ENCODE measurements at regions not wholly inside any gene's neighbourhood (a gene's known extent, or its start where the extent isn't known, plus 50 kb on each side); places are given as distances from the start of the nearest gene placed in this dataset.

DNA sequence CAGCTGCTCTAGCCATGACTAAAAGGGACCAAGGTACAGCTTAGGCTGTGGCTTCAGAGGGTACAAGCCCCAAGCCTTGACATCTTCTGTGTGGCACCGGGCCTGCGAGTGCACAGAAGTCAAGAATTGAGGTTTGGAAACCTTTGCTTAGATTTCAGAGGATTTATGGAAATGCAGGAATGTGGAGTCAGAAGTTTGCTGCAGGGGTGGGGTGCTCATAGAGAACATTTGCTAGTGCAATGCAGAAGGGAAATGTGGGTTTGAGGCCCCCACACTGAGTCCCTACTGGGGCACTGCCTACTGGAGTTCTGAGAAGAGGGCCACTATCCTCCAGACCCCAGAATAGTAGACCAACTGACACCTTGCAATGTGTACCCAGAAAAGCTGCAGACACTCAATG, 624.9 kb upstream of the FTMT start (continued):
- no peak for TF ChIP-seq OSR2 (tag by site-specific recombination; IDR thresholded peaks at IDR 0.05)
- TF ChIP-seq, protein P1, sequence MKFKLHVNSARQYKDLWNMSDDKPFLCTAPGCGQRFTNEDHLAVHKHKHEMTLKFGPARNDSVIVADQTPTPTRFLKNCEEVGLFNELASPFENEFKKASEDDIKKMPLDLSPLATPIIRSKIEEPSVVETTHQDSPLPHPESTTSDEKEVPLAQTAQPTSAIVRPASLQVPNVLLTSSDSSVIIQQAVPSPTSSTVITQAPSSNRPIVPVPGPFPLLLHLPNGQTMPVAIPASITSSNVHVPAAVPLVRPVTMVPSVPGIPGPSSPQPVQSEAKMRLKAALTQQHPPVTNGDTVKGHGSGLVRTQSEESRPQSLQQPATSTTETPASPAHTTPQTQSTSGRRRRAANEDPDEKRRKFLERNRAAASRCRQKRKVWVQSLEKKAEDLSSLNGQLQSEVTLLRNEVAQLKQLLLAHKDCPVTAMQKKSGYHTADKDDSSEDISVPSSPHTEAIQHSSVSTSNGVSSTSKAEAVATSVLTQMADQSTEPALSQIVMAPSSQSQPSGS (tag by site-specific recombination; IDR thresholded peaks at IDR 0.05; ENCODE audit: low read depth): no peak
- no peak for TF ChIP-seq ZFP37 (tag by site-specific recombination; IDR thresholded peaks at IDR 0.05)
- TF ChIP-seq, protein P2, sequence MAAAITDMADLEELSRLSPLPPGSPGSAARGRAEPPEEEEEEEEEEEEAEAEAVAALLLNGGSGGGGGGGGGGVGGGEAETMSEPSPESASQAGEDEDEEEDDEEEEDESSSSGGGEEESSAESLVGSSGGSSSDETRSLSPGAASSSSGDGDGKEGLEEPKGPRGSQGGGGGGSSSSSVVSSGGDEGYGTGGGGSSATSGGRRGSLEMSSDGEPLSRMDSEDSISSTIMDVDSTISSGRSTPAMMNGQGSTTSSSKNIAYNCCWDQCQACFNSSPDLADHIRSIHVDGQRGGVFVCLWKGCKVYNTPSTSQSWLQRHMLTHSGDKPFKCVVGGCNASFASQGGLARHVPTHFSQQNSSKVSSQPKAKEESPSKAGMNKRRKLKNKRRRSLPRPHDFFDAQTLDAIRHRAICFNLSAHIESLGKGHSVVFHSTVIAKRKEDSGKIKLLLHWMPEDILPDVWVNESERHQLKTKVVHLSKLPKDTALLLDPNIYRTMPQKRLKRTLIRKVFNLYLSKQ (tag by site-specific recombination; IDR thresholded peaks at IDR 0.05; ENCODE audit: borderline replicate concordance): no peak
- TF ChIP-seq ZNF302 (tag by site-specific recombination; IDR thresholded peaks at IDR 0.05; ENCODE audit: low read depth): no peak
- TF ChIP-seq ZNF398 (tag by site-specific recombination; IDR thresholded peaks at IDR 0.05): no peak
- TF ChIP-seq ZNF585B (tag by site-specific recombination; IDR thresholded peaks at IDR 0.05): no peak
- TF ChIP-seq ZNF530 (tag by site-specific recombination; IDR thresholded peaks at IDR 0.05; ENCODE audit: low read depth): no peak

DNA sequence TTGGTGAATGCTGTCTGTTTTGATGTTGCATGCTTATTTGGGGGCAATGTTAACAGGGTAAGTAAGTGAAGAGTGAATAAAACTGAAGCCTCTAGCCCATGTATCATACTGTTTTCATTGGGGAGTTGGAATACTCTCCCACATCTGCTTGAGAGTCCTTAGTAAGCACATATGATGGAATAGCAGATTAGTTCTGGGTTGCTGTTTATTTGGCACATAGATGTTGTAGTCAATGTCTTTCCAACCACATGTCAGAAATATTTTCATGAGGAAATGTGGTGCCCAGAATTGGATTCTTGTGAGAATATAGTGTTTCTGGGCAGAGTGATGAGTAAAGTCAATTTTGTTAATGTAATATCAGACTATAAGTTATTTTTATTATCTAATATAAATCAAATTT, 611.7 kb upstream of the FTMT start:
- Histone ChIP-seq H3K27ac (ENCODE audit: extremely low read depth, low read depth, low read length) (no peak overlapping the region), H3K4me1 (ENCODE audit: control insufficient read depth, insufficient read depth, low read length) (no peaks in the 10 kb centered on the region), H3K9me3 (ENCODE audit: control insufficient read depth, insufficient read depth, low read depth, low read length) (no peaks in the 10 kb centered on the region), H3K36me3 (ENCODE audit: control insufficient read depth in 2 of 2, insufficient read depth in 1 of 2, low read length in 2 of 2) (no peaks in the 10 kb centered on the region), H3K4me3 (ENCODE audit: low read depth, low read length) (no peak overlapping the region)
- ChIA-PET CTCF (no interaction called here), POLR2A (no interaction called here)
- TF ChIP-seq, protein P3, sequence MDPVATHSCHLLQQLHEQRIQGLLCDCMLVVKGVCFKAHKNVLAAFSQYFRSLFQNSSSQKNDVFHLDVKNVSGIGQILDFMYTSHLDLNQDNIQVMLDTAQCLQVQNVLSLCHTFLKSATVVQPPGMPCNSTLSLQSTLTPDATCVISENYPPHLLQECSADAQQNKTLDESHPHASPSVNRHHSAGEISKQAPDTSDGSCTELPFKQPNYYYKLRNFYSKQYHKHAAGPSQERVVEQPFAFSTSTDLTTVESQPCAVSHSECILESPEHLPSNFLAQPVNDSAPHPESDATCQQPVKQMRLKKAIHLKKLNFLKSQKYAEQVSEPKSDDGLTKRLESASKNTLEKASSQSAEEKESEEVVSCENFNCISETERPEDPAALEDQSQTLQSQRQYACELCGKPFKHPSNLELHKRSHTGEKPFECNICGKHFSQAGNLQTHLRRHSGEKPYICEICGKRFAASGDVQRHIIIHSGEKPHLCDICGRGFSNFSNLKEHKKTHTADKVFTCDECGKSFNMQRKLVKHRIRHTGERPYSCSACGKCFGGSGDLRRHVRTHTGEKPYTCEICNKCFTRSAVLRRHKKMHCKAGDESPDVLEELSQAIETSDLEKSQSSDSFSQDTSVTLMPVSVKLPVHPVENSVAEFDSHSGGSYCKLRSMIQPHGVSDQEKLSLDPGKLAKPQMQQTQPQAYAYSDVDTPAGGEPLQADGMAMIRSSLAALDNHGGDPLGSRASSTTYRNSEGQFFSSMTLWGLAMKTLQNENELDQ (tag by site-specific recombination; IDR thresholded peaks at IDR 0.05; ENCODE audit: low read depth): no peak
- TF ChIP-seq PATZ1 (tag by site-specific recombination; IDR thresholded peaks at IDR 0.05) (no peak), ZNF571 (tag by site-specific recombination; IDR thresholded peaks at IDR 0.05) (no peak), ZNF830 (tag by site-specific recombination; IDR thresholded peaks at IDR 0.05; ENCODE audit: low read depth) (no peak), HOXD13 (CRISPR knock-in tag; IDR thresholded peaks at IDR 0.05; ENCODE audit: borderline replicate concordance) (no peak), ZNF654 (tag by site-specific recombination; IDR thresholded peaks at IDR 0.05; ENCODE audit: low read depth) (no peak), BCL11B (tag by site-specific recombination; IDR thresholded peaks at IDR 0.05; ENCODE audit: low read depth) (no peak), GLI2 (tag by site-specific recombination; IDR thresholded peaks at IDR 0.05; ENCODE audit: borderline replicate concordance, low read depth) (no peak), ZBTB26 (tag by site-specific recombination; optimal IDR thresholded peaks at IDR 0.05) (no peak), ZNF768 (tag by site-specific recombination; IDR thresholded peaks at IDR 0.05) (no peak), PRDM6 (tag by site-specific recombination; IDR thresholded peaks at IDR 0.05) (no peak), ZNF366 (tag by site-specific recombination; conservative IDR thresholded peaks at IDR 0.05) (no peak), ZNF580 (tag by site-specific recombination; IDR thresholded peaks at IDR 0.05) (no peak)
- TF ChIP-seq, protein P4, sequence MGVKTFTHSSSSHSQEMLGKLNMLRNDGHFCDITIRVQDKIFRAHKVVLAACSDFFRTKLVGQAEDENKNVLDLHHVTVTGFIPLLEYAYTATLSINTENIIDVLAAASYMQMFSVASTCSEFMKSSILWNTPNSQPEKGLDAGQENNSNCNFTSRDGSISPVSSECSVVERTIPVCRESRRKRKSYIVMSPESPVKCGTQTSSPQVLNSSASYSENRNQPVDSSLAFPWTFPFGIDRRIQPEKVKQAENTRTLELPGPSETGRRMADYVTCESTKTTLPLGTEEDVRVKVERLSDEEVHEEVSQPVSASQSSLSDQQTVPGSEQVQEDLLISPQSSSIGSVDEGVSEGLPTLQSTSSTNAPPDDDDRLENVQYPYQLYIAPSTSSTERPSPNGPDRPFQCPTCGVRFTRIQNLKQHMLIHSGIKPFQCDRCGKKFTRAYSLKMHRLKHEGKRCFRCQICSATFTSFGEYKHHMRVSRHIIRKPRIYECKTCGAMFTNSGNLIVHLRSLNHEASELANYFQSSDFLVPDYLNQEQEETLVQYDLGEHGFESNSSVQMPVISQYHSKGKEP (tag by site-specific recombination; IDR thresholded peaks at IDR 0.05): no peak
